HG02759 (cell line): ENCODE measurements at regions not wholly inside any gene's neighbourhood (a gene's known extent, or its start where the extent isn't known, plus 50 kb on each side); places are given as distances from the start of the nearest gene placed in this dataset.

Experiments
- ATAC-seq: cut with Tn5 transposase; IDR thresholded peaks from one replicate; pipeline ENCODE4 v1.9.1; 2021; ENCODE audit warnings: mild to moderate bottlenecking, moderate library complexity; ENCODE audit not compliant: unreplicated experiment

GRCh38 chr6:106035655-106036054 lies 50.5 kb upstream of the PRDM1 start:
- ATAC-seq, result no peak

DNA sequence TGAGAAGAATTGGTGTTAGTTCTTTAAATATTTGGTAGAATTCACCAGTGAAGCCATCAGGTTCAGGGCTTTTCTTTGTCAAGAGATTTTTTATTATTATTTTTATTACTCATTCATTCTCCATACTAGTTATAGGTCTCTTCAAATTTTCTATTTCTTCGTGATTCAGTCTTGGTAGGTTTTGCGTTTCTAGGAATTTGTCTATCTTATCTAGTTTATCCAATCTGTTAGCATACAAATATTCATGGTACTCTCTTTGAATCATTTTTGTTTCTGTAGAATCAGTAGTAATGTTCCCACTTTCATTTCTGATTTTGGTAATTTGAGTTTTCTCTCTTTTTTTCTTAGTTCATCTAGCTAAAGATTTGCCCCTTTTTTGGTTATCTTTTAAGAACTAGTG lies 52.3 kb upstream of the PRDM1 start:
- no peak for ATAC-seq

- no peak for ATAC-seq
Measured at GRCh38 chr6:106027758-106028157, 58.4 kb upstream of the PRDM1 start.

GRCh38 chr6:106026748-106027715 lies 59.1 kb upstream of the PRDM1 start:
- ATAC-seq, result no peak

- ATAC-seq, result no peak
Measured at GRCh38 chr6:106025655-106026054, 60.5 kb upstream of the PRDM1 start.

DNA sequence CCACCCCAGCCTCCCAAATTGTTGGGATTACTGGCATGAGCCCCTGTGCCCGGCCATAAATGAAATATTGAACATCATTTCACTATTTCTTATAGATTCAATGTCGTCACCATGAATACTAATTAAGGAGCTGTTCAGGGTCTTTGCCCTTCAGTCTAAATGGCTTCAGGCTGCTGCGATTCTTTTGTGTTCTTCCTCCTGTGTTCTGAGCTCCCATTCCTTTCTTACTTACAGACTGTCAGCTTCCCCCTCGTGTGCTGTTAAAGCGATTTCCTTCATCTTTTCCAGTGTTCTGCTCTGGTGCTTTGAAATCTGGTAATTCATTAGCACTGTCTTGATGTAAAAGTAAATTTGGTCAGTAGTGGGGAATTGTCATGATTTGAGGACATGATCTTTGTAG lies 63.3 kb upstream of the PRDM1 start:
- ATAC-seq, result no peak

DNA sequence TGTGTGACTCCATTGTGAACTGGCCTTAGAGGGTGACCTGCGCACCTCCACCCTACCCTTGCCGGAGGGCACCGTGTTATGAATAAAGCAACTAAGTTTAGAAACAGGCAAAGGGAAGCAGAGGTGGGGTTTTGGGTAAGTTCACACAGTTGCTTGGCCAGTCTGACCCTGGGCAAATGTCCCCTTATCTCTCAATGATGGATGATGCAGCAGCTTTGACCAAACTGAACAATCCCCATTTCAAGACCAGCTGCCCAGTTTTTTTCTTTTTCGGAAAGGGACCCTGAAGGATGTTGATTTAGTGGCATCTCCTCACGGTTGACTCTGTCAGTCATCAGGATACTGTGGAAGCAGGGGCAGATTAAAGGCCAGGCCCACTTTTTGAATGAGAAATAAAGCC lies 68.7 kb upstream of the PRDM1 start:
- ATAC-seq, result no peak

DNA sequence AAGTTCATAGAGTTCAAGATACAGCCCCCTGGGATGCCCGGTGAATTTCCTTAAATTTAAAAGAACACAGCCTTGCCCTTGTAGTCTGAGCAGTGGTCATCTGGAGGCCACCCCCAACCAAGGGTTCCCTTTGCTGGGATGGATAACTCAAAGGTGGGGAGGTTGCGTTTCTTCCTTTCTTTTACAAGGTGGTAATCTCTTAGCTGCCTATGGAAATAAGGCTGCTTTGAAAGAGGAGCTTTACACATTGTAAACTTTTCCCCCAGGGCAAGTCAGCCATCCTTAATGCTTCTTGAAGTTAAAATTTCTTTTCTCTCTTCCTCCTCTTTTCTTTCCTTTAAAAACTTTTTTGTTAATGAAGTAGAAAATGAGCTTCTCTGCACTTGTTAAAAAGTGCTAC lies 71.2 kb upstream of the PRDM1 start:
- ATAC-seq, result no peak

GRCh38 chr6:106011476-106011875 lies 74.7 kb upstream of the PRDM1 start:
- ATAC-seq, result no peak

DNA sequence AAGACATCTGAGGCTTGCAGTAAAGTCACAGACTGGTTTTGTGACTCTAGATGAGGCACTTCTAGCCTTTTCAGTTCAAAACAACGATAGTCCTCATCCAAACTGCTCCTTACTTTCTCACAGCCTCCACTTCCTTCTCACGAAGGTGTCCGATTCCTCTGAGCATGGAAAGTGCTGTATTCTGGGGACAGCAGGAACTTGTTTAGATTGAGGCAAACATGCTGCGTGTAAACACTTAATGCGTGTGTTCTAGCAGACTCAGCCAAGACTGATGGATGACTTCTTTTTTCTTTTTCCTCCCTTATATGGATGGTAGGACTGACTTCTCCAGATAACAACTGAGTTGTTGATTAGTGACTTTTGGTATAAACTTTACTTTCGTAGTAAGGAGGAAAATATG lies 80.2 kb upstream of the PRDM1 start:
- ATAC-seq, result no peak

- ATAC-seq, result no peak
Measured at GRCh38 chr6:106005013-106005412, 81.1 kb upstream of the PRDM1 start.

DNA sequence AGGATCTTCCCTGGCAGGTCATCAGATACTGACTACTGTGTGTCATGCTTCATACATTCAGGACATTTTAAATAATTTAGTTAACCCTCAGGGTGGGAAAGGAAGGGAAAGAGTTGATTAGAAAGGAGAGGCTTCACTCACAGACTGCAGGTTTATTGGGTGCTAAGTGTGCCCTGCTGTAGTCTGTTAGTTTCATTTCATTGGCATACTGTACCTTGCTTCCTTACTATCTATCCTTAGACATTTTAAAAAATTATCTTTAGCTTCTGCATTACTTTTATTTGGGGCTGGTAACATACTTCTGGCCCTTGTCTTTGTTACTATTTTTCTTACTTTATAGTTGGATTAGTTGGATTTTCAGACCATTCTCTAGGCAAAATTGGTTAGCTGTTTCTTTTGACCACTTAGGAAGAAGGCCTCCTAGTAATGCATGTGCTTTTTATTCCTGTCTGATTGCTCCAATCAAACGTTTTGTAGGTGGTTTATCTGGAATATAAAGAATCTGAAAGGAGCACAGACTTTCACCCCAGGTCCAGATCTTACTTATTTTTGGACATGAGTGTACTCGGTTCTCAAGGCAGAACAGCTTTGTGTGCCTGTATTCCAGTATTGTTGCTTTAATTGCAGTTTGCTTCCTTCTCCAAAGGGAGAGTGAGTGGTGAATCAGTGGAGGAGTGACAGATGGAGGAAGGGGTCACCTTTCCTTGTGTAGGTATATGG lies 82.7 kb upstream of the PRDM1 start:
- ATAC-seq, result no peak

DNA sequence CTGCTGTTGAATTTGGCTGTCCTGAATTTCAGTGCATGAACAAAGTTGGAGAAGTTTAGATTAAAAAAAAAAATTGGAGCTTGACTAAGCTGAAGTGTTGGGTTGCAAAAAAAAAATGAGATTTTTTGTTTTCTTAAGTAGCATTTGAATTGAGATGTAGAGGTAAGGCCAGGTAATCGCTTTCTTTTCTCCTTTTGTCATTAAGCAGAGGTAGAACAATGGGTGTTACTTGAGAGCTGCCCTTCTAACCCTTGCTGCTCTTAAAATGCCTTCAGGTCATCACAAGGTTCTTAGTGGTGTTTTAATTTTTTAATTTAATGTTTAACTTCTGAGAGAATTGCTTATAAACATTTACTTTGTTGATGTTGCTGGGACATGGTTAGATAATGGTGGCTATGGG lies 84.1 kb upstream of the PRDM1 start:
- no peak for ATAC-seq

DNA sequence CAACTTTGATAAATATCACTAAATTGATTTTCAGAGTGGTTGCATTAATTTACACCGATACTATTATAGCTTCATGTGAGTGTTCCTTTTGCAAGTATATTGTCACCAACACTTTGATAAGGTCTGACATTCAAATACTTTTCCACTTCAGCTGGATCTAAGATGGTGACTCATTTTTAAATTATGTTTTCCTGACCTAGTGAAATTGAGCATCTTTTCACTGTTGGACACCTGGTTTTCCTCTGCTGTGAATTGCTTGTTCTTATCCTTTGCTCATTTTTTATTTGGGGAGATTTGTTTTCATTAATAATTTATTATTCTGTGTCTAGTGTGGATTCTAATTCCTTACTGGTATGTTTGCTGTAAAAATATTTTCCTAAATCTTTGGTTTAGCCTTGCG lies 85.2 kb upstream of the PRDM1 start:
- ATAC-seq, result no peak

- no peak for ATAC-seq
Measured at GRCh38 chr6:105997482-105997881, 88.7 kb upstream of the PRDM1 start.

DNA sequence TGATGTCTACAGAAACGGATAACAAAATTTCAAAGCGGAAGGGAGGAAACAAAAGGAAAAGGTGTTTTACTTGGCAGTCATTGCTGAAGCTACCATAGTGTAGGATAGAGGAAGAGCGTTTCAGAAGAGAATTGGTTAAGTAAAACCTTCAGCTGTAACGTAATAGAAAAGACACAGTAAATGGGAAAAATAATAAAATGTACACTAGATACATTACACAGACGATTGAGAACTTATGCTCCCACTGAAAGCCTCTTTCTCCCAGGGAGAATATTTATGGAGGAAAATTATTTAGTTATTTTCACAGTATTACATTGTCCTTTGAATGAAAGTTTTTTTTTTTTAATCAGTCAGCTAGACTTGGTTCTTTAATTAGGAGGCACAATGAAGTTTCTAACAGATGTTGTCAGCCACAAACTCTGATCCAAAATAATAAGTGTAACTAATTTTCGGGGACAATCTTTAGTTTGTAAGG lies 90.7 kb upstream of the PRDM1 start:
- no peak for ATAC-seq

GRCh38 chr6:105994591-105995390 lies 91.3 kb upstream of the PRDM1 start:
- no peak for ATAC-seq

DNA sequence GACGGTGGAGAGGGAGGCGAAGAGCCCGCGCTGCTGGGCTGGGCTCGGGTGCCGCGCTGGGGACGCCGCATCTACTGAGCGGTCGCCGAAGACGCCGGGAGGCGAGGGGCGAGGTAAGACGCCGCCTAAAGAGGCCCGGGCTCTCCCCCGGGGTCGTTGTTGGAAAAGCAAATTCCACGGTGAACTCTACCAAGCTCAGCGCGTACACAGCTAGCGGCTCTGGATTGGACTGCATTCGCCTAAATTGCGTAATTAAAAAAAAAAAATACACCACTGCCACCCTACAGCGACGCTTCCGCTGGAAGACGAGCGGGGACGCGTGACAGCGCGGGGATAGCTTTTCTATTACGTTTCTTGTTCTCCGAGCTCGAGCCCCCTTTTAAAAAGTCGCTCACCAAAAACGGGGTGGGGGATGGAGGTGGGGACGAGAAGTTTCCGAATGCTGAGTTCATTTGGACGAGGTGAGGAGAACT lies 92.0 kb upstream of the PRDM1 start:
- no peak for ATAC-seq

- no peak for ATAC-seq
Measured at GRCh38 chr6:105993341-105994117, 92.6 kb upstream of the PRDM1 start.

DNA sequence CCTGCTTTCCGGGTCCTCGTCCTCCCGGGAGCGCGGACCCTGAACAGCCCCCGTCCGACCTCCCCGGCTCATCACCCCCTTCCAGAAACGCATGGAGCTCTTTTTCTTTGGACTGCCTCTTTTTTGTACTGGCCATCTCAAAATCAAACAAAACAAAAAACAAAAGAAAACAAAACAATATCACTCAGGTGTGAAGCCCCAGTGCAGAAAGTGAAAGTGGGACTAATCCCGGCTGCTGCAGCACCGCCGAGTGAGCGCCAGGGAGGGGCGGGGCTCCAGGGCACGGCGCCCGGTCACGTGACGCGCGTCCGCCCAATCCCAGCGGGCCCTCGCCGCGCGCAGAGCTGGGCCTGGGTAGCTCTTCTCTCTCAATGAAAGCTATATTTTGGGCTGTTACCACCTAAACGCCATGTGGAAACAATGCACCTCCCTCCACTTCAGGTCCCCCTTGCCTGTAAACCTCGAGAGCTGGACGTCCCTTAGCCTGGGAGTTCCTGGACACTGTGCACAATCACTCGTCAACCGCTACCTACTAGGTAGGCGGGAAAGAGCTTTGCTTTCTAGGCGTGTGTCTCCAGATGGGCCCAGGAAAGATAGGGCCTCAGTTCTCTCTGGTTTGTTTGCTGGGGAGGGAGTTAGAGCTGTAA lies 93.7 kb upstream of the PRDM1 start:
- peak; percentile 91 for ATAC-seq
